ENCODE measurements at regions not wholly inside any gene's neighbourhood (a gene's known extent, or its start where the extent isn't known, plus 50 kb on each side); places are given as distances from the start of the nearest gene placed in this dataset.

- TF ChIP-seq CHD7 (IDR thresholded peaks at IDR 0.05; ENCODE audit: insufficient replicate concordance, low read length): no peak
- TF ChIP-seq CBX8 (IDR thresholded peaks at IDR 0.05; ENCODE audit: borderline replicate concordance, low read depth, low read length): no peak
- no peak for TF ChIP-seq PHF8 (conservative IDR thresholded peaks at IDR 0.05; ENCODE audit: low read depth, low read length)
- no peak for TF ChIP-seq KDM5A (IDR thresholded peaks at IDR 0.05; ENCODE audit: low read length)
- no peak for TF ChIP-seq ATF3 (IDR thresholded peaks at IDR 0.05; ENCODE audit: insufficient read depth, low read depth, low read length)
- TF ChIP-seq RXRA (IDR thresholded peaks at IDR 0.05; ENCODE audit: insufficient read depth, low read depth, low read length): no peak
- TF ChIP-seq EGR1 (IDR thresholded peaks at IDR 0.05; ENCODE audit: borderline replicate concordance, low read depth, low read length): no peak
These were observed 676.9 kb downstream of the HACE1 start (continued) for GRCh38 chr6:104182811-104183210.

Data from H1 (cell line).